HEK293 (cell line): ENCODE measurements at regions not wholly inside any gene's neighbourhood (a gene's known extent, or its start where the extent isn't known, plus 50 kb on each side); places are given as distances from the start of the nearest gene placed in this dataset.
A peak's percentile ranks its signal among the peaks of the same experiment; 100 is the strongest.

ENCODE experiments used
- CTCF ChIA-PET: fragments of 350-600 bp; formaldehyde crosslinking; extraction: SDS; loops from one replicate; lab custom pipeline; 2021; ENCODE audit warnings: antibody characterized with exemption; lab: Yijun Ruan, JAX
- POLR2A ChIA-PET: fragments of 300-600 bp; formaldehyde crosslinking; extraction: SDS; loops from one replicate; lab custom pipeline; 2020; ENCODE audit warnings: antibody characterized with exemption, inconsistent platforms; lab: Yijun Ruan, JAX
- H3K27ac ChIP-seq: fragments of 200-500 bp; sonication (Bioruptor generic); 2 replicates; pipeline ENCODE4 v1.5.1; 2014; ENCODE audit warnings: low read depth, low read length, control low read depth, inconsistent platforms; ENCODE audit errors: extremely low read depth
- H3K36me3 ChIP-seq, 2 experiments: fragments of 200-500 bp in 1 of 2; sonication (Bioruptor generic) in 1 of 2; 1 replicate in 1 of 2; 2 replicates in 1 of 2; pipeline ENCODE4 v1.5.1; 2014 to 2017; ENCODE audit warnings: inconsistent platforms in 2 of 2, low read length in 2 of 2; ENCODE audit not compliant: control insufficient read depth in 2 of 2, insufficient read depth in 1 of 2
- H3K4me1 ChIP-seq: fragments of 200-500 bp; sonication (Bioruptor generic); 2 replicates; pipeline ENCODE4 v1.5.1; 2014; ENCODE audit warnings: mild to moderate bottlenecking, low read length, inconsistent platforms; ENCODE audit not compliant: control insufficient read depth, insufficient read depth
- H3K4me3 ChIP-seq: 2 replicates; pipeline ENCODE4 v1.5.1; 2011; ENCODE audit warnings: low read depth, mild to moderate bottlenecking, control low read depth, low read length, moderate library complexity
- H3K9me3 ChIP-seq: fragments of 200-500 bp; sonication (Bioruptor generic); 2 replicates; pipeline ENCODE4 v1.5.1; 2014; ENCODE audit warnings: low read depth, low read length, inconsistent platforms; ENCODE audit not compliant: control insufficient read depth, insufficient read depth
- EGR2 ChIP-seq: fragments of 450-650 bp; formaldehyde crosslinking; IDR thresholded peaks from 2 replicates; pipeline ENCODE4 v1.5.1; 2016; ENCODE audit warnings: low read depth, missing biosample characterization, missing genetic modification characterization
- HOXD13 ChIP-seq: sonication (generic); formaldehyde crosslinking; IDR thresholded peaks from 2 replicates; pipeline ENCODE4 v1.8.0; 2022; ENCODE audit warnings: missing genetic modification reagents, borderline replicate concordance
- KLF17 ChIP-seq: fragments of 450-650 bp; formaldehyde crosslinking; IDR thresholded peaks from 2 replicates; pipeline ENCODE4 v1.5.1; 2016; ENCODE audit warnings: missing biosample characterization, missing genetic modification characterization
- PBX3 ChIP-seq: sonication (generic); formaldehyde crosslinking; IDR thresholded peaks from 2 replicates; pipeline ENCODE4 v1.8.1; 2022; ENCODE audit warnings: mild to moderate bottlenecking, moderate library complexity, missing genetic modification reagents
- SALL2 ChIP-seq: fragments of 450-650 bp; formaldehyde crosslinking; IDR thresholded peaks from 2 replicates; pipeline ENCODE4 v1.5.0; 2017; ENCODE audit warnings: missing biosample characterization, mild to moderate bottlenecking, missing genetic modification characterization, borderline replicate concordance
- SETDB1 ChIP-seq: IDR thresholded peaks from one replicate; pipeline ENCODE4 v1.6.1; 2017; ENCODE audit warnings: mild to moderate bottlenecking, low read length, moderate library complexity, mixed read lengths; ENCODE audit not compliant: insufficient read length
- ZBTB1 ChIP-seq: fragments of 450-650 bp; formaldehyde crosslinking; IDR thresholded peaks from 2 replicates; pipeline ENCODE4 v1.5.1; 2016; ENCODE audit warnings: missing biosample characterization, missing genetic modification characterization
- ZBTB20 ChIP-seq: fragments of 450-650 bp; formaldehyde crosslinking; IDR thresholded peaks from 2 replicates; pipeline ENCODE4 v1.5.1; 2016; ENCODE audit warnings: missing biosample characterization, missing genetic modification characterization
- ZBTB48 ChIP-seq: fragments of 450-650 bp; formaldehyde crosslinking; IDR thresholded peaks from 2 replicates; pipeline ENCODE4 v1.5.1; 2016; ENCODE audit warnings: missing biosample characterization, missing genetic modification characterization
- ZNF112 ChIP-seq: fragments of 450-650 bp; formaldehyde crosslinking; IDR thresholded peaks from 2 replicates; pipeline ENCODE4 v1.5.0; 2017; ENCODE audit warnings: missing biosample characterization, missing genetic modification characterization
- ZNF175 ChIP-seq: fragments of 450-650 bp; formaldehyde crosslinking; IDR thresholded peaks from 2 replicates; pipeline ENCODE4 v1.5.1; 2016; ENCODE audit warnings: missing biosample characterization, missing genetic modification characterization
- ZNF18 ChIP-seq: fragments of 450-650 bp; formaldehyde crosslinking; IDR thresholded peaks from 2 replicates; pipeline ENCODE4 v1.5.1; 2016; ENCODE audit warnings: missing biosample characterization, missing genetic modification characterization
- ZNF2 ChIP-seq: fragments of 450-650 bp; formaldehyde crosslinking; IDR thresholded peaks from 2 replicates; pipeline ENCODE4 v1.5.1; 2016; ENCODE audit warnings: missing biosample characterization, missing genetic modification characterization
- ZNF354C ChIP-seq: fragments of 450-650 bp; formaldehyde crosslinking; IDR thresholded peaks from 2 replicates; pipeline ENCODE4 v1.5.1; 2016; ENCODE audit warnings: missing biosample characterization, missing genetic modification characterization, low read depth, borderline replicate concordance
- ZNF362 ChIP-seq: fragments of 450-650 bp; formaldehyde crosslinking; IDR thresholded peaks from 2 replicates; pipeline ENCODE4 v1.5.1; 2016; ENCODE audit warnings: missing biosample characterization, missing genetic modification characterization
- ZNF473 ChIP-seq: fragments of 450-650 bp; formaldehyde crosslinking; IDR thresholded peaks from 2 replicates; pipeline ENCODE4 v1.5.1; 2017; ENCODE audit warnings: missing biosample characterization, missing genetic modification characterization
- ZNF514 ChIP-seq: fragments of 450-650 bp; formaldehyde crosslinking; IDR thresholded peaks from 2 replicates; pipeline ENCODE4 v1.5.1; 2016; ENCODE audit warnings: missing biosample characterization, missing genetic modification characterization
- ZNF521 ChIP-seq: fragments of 450-650 bp; formaldehyde crosslinking; IDR thresholded peaks from 2 replicates; pipeline ENCODE4 v1.5.1; 2017; ENCODE audit warnings: missing biosample characterization, mild to moderate bottlenecking, missing genetic modification characterization
- ZNF530 ChIP-seq: fragments of 450-650 bp; formaldehyde crosslinking; IDR thresholded peaks from 2 replicates; pipeline ENCODE4 v1.5.1; 2016; ENCODE audit warnings: low read depth, missing biosample characterization, missing genetic modification characterization
- ZNF549 ChIP-seq: fragments of 450-650 bp; IDR thresholded peaks from 2 replicates; pipeline ENCODE4 v1.5.1; 2018; ENCODE audit warnings: missing biosample characterization, missing genetic modification characterization, mild to moderate bottlenecking, inconsistent platforms, moderate library complexity
- ZNF560 ChIP-seq: fragments of 450-650 bp; formaldehyde crosslinking; IDR thresholded peaks from 2 replicates; pipeline ENCODE4 v1.5.1; 2017; ENCODE audit warnings: missing biosample characterization, missing genetic modification characterization, borderline replicate concordance
- ZNF596 ChIP-seq: fragments of 450-650 bp; IDR thresholded peaks from 2 replicates; pipeline ENCODE4 v1.5.0; 2018; ENCODE audit warnings: missing biosample characterization, mild to moderate bottlenecking, missing genetic modification characterization, moderate library complexity
- ZNF747 ChIP-seq: fragments of 450-650 bp; formaldehyde crosslinking; IDR thresholded peaks from 2 replicates; pipeline ENCODE4 v1.5.1; 2016; ENCODE audit warnings: missing biosample characterization, missing genetic modification characterization
- ZNF776 ChIP-seq: fragments of 450-650 bp; formaldehyde crosslinking; IDR thresholded peaks from 2 replicates; pipeline ENCODE4 v1.5.0; 2017; ENCODE audit warnings: missing biosample characterization, missing genetic modification characterization, borderline replicate concordance
- ZNF830 ChIP-seq: fragments of 450-650 bp; IDR thresholded peaks from 2 replicates; pipeline ENCODE4 v1.5.0; 2018; ENCODE audit warnings: missing biosample characterization, missing genetic modification characterization, low read depth, mild to moderate bottlenecking, moderate library complexity
- ZSCAN18 ChIP-seq: fragments of 450-650 bp; formaldehyde crosslinking; IDR thresholded peaks from 2 replicates; pipeline ENCODE4 v1.5.1; 2016; ENCODE audit warnings: missing biosample characterization, missing genetic modification characterization
- ZXDB ChIP-seq: fragments of 450-650 bp; formaldehyde crosslinking; IDR thresholded peaks from 2 replicates; pipeline ENCODE4 v1.5.1; 2016; ENCODE audit warnings: missing biosample characterization, missing genetic modification characterization

GRCh38 chr1:90175490-90176167 lies 180.7 kb downstream of the ZNF326 start (continued):
- TF ChIP-seq ZNF362 (tag by site-specific recombination) (no peak), ZNF560 (tag by site-specific recombination) (no peak), SETDB1 (peak; percentile 28), ZXDB (tag by site-specific recombination) (no peak), ZNF2 (tag by site-specific recombination) (no peak), ZNF530 (tag by site-specific recombination) (no peak), ZNF112 (tag by site-specific recombination) (no peak), ZNF354C (tag by site-specific recombination) (no peak), ZBTB20 (tag by site-specific recombination) (no peak), ZNF596 (no peak), ZNF549 (tag by site-specific recombination) (no peak)
- TF ChIP-seq, all 188 proteins: peak for 3

- Histone ChIP-seq H3K9me3 (no peaks in the 10 kb centered on the region), H3K36me3 (no peaks in the 10 kb centered on the region), H3K4me3 (no peak overlapping the region), H3K27ac (no peak overlapping the region), H3K4me1 (no peaks in the 10 kb centered on the region)
- ChIA-PET CTCF (no interaction called here), POLR2A (no interaction called here)
- TF ChIP-seq SALL2 (tag by site-specific recombination) (no peak), ZNF776 (no peak), ZNF830 (tag by site-specific recombination) (no peak), ZBTB1 (tag by site-specific recombination) (no peak), ZBTB48 (tag by site-specific recombination) (no peak), ZNF175 (tag by site-specific recombination) (no peak), ZNF514 (tag by site-specific recombination) (no peak), ZNF560 (tag by site-specific recombination) (no peak)
These were observed 179.3 kb downstream of the ZNF326 start for GRCh38 chr1:90174246-90174645.

GRCh38 chr1:90162216-90162615 lies 167.3 kb downstream of the ZNF326 start:
- ChIA-PET CTCF (no interaction called here), POLR2A (no interaction called here)
- no peaks in the 10 kb centered on the region for H3K9me3 ChIP-seq
- no peak overlapping the region for H3K27ac ChIP-seq
- H3K4me1 ChIP-seq = no peaks in the 10 kb centered on the region
- H3K36me3 ChIP-seq = no peaks in the 10 kb centered on the region
- H3K4me3 ChIP-seq = no peak overlapping the region
- TF ChIP-seq ZNF747 (tag by site-specific recombination) (no peak), ZNF473 (no peak), ZNF830 (tag by site-specific recombination) (no peak), ZNF521 (no peak), ZNF362 (tag by site-specific recombination) (no peak), KLF17 (tag by site-specific recombination) (no peak), ZNF18 (tag by site-specific recombination) (no peak), EGR2 (tag by site-specific recombination) (no peak), ZSCAN18 (tag by site-specific recombination) (no peak), PBX3 (no peak), HOXD13 (CRISPR knock-in tag) (no peak)
